LoVo (cell line): ENCODE measurements at regions not wholly inside any gene's neighbourhood (a gene's known extent, or its start where the extent isn't known, plus 50 kb on each side); places are given as distances from the start of the nearest gene placed in this dataset.

ENCODE experiments used
- DNase-seq: peaks from one replicate; pipeline ENCODE4 v3.0.0-alpha.2; 2016; ENCODE audit warnings: low spot score

DNA sequence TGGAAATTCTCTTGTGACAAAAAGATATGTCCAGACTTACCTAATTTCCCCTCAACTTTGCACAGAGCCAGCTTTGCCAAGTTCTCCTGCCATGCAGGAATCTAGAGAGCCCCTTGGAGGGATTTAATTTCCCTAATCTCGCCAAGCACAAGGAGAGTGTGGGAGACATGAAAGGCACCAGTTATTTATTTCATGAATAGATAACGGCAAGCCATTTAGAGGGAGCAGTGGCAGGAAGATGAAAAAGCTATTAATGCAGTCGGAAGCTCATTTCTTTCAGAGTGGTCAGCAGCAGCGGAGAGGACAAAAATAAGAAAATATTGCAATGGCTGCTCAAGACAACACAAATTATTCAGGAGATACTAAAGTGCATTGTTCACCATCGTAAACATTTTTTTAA is 150.9 kb upstream of the WSCD2 start:
- no peak for DNase-seq

DNA sequence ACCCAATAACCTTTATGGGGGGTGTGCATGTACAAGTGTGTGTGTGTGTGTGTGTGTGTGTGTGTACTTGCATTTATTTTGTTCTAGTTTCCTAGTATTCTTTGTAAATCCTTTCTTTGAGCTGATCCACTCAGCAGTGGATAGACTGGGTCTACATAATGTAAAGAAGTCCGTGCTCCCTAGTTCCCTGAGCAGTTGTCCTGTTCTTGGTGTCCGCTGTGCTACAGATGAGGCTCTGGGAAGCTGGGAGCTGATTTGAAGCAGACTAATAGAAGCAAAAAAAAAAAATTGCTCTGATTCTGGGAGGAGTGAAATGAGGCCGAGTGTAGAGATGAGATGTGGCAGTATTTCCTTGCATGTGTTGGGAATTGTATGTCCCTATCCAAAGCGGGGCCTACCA is 150.4 kb upstream of the WSCD2 start:
- no peak for DNase-seq

DNA sequence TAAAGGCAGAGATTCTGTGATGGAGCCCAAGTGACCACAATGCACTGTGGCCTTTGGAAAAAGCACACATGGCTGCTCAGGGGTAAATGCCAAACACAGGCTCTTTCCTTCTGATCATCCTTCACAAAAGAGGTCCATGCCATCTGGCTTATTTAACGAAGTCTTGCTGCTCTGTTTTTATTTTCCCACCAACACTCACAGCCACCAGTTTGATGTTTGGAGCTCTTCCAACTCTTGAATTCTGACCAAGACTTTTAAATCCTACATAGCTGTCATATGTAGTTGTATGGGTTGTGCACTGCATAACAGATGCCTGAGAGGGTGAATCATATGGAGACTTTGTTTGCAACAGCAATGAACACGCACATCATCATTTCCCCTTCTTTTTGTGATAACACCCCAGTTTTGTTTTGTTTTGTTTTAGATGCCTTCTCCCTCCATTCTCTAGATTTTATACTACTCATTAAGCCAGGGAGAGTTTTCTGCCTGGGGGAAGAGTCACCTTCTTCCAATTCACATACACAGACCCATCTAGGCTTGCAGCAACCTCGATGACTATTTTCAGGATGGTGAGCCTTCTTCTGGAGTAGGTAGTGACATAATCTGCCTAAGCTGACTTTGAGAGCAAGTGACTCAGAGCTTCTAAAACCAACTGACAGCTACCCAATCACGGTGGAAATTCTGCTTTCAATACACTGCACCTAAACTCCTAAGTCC is 145.2 kb upstream of the WSCD2 start:
- DNase-seq: no peak

DNA sequence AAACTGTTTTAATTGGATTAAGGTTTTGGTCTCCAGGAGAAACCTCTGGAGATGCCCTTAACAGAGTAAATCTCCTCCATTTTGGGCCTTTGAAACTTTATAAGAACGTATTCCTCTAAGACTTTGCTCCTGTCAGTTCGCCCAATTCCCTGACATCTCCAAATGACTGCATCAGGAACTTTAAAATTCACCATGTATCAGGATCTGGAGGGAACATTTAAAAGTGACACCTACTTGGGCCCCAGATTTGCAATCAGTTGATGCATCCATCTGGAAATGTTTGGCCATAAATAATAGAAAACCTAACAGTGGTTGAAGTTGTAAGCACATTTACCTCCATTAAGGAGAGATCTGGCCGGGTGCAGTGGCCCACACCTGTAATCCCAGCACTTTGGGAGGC is 144.1 kb upstream of the WSCD2 start:
- DNase-seq: no peak

DNA sequence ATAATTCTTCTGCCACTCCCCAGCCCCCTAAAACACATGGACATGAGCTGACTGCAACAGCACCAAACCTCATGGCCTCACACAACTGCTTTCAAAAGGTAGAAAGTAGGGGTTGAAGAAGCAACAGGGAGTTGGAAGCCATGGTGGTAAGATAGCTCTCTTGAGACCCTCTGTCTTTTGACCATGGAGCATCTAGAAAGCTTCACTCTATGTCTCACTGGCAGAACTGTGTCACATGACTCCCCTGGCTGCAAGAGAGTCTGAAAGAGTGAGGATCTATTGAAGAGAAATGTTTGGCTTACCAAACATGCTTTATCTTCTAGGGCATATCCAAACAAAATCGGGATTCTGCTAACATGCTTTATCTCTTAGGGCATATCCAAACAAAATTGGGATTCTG is 142.9 kb upstream of the WSCD2 start:
- no peak for DNase-seq

DNA sequence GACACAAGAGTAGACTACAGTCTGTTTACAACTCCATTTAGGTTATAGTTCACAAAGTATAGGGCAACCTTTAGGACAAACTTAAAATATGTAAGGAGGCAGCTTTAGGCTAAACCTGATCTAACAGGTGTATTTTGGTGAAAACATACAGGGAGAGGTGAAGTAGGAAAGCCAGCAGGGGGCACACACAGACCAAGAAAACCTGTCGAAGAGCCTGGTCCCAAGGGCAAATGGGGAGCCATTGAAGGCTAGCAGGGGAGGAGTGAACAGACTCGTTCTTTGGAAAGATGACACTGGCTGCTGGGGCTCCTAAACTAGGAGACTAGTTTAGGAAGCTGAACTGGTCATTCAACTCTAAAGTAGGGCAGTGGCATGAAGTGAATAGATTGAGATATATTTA is 138.8 kb upstream of the WSCD2 start:
- peak; percentile 24 for DNase-seq

DNA sequence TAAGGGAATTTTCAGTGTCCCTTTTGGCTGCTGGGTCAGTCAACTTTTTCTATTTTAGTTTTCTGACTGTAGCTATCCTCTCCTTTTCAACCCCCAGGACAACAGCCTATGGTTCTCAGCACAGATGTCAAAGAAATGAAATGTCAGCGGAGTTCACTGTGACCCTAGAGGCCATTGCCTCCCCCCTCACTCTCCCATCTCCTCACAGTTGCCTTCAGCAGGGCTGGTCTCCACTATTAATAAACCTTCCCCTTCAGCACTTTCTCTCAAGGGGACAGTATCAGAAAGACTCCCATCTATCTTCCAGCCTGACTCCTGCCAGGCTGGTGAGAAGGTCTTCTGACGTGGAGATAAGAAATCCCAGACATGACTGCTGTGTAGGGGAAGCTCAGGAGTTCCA is 137.1 kb upstream of the WSCD2 start:
- no peak for DNase-seq

DNA sequence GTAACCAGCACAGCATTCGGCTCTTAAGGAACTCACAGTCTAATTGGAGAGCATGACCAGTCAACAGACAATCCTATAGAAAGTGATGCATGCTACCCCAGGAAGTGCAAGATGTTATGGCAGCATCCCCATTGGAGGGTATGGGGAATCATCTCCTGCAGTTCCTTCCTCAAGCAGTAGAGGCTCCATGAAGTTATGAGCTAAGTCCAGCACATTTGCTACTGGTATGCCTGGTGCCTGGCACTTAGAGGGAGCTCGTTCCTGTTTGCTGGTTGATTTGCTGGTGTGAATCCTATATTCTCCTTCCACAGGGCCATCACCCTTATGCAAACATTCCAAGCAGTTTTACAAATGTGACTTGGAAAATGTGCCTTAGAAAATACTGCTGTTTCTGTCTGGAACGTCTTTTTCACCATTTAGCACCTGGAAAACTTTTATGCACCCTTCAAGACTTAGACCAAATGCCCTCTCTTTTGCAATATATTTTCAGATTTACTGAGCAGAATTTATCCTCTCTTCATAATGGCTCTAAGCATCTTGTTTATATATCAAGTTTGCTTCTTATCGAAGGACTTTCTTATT is 136.1 kb upstream of the WSCD2 start:
- DNase-seq: peak; percentile 42

DNA sequence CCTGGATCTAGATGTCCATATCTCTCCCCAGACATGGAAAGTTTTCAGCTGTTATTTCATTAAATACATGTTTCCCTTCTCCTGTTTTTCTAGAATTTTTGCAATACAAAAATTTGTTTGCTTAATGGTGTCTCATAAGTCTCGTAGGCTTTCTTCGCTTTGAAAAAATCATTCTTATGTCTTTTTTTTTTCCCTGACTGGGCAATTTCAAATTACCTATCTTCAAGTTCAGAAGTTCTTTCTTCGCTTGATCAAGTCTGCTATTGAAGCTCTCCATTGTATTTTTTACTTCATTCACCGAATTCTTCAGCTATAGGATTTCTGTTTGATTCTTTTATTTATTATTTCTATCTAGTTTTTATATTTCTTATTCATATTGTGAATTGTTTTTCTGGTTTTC is 130.2 kb upstream of the WSCD2 start:
- no peak for DNase-seq

DNA sequence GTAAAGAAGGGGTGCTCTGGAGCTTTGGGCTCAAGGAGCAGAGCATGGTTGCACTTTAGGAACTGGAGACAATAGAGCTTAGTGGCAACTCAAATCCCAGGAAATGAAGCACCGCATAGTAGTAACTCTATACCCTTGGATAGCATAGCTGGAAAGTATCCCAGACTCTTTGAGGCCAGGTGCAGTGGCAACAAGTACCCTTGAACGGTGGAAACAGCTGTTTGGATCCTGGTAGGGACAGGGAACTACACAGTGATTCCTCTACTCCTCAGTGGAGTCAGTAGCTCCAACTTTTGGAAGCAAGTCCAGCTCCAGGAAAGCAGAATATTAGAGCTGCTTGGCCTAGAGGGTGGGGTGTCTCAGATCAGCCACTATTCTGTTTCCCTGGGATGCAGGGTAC is 129.0 kb upstream of the WSCD2 start:
- no peak for DNase-seq

DNA sequence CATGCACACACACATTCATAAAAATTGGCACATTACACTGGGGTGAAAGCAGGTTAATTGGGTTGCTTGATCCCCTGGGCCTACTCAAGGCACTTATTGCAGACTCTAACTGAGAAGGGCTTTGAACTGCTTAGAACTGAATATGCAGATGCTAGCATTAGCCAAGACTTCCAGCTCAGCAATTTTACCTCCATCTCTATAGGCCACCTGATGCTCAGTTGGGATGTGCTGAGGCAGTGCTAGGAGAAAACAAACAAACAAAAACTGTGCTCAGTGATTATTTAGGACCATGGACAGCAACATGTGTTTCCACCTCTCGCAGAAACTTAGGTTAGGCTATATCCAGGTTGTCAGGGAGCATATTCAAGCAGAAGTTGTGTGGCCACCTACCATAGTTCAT is 124.8 kb upstream of the WSCD2 start:
- peak; percentile 32 for DNase-seq

DNA sequence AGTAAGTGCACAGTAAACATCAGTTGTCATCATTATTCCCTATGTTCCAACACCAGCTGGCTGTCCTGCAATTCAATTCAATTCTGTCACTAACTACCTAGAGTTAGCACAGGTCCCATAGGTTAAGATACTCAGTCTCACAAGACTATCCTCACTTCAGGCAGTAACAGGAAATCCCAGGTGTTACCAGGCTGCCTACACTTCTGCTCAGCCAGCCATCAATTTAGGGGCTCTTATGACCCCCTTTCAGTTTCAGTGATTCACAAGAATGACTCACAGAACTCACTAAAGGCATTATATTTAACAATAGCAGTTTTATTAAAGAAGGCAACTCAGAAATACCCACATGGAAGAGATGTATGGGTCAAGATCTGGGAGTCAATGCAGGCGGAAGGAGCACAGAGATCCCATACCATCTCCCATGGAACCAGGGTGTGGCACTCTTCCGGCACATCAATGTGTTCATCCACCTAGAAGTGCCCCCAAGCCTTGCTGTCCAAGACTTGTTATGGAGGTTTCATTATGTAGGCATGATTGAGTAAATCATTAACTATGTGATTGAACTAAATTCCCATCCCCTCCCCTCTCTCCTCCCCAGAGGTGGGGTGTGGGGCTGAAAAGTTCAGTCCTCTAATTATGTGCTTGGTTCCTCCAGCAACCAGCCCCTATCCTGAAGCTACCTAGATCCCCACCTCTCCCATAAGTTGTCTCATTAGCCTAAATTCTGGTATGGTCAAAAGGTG is 120.8 kb upstream of the WSCD2 start:
- DNase-seq: no peak

DNA sequence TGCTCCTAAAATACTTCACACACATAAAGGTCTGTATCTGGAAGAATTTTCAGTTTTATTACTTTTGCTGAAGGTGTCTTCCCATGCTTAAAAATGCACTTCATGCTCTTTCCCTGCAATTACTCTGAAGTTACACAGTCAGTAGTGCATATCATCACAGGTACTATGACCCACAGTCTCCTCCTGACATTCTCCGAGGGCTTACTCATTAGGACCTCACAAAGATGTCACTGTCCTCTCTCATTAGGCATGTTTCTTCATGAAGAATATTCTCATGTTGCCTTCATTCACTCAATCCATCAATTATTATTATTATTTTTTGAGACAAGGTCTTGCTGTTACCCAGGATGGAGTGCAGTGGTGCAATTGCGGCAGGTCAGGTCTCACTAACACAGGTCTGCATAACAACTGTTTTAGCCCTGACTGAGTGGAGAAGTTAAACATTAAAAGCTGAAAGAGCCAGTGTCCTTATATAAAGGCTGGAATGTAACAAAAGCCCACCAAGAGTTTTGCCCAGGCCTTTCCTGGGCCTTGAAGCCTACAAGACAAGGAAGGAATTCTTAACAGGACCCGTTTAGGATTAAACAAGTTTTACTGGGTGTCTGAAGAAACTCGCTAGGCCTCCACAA is 119.5 kb upstream of the WSCD2 start:
- DNase-seq: no peak

DNA sequence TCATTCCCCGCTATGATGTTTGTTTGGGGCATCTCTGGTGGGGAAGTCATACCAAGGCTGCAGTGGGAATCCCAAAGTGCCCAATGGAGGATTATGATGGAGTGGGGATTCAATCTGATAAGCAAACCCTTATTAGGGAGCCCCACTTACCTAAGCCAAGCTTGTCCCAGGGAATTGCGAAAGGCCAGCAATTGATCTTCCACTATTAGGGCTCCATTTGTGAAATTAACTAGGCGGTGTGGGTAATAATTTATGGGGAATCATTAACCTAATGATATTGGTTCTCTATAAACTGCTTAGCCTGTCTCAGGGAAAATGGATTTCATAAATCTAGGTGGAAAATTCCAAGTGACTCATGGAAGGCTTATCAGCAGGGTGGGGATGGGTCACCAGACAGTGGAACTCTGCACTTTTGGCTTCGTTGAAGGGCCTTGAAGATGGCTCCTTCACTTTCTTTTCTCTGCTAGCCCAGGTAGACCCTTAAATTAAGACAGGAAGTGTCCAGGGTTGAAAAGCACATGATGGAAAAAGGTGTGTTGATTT is 113.0 kb upstream of the WSCD2 start:
- DNase-seq: no peak

DNA sequence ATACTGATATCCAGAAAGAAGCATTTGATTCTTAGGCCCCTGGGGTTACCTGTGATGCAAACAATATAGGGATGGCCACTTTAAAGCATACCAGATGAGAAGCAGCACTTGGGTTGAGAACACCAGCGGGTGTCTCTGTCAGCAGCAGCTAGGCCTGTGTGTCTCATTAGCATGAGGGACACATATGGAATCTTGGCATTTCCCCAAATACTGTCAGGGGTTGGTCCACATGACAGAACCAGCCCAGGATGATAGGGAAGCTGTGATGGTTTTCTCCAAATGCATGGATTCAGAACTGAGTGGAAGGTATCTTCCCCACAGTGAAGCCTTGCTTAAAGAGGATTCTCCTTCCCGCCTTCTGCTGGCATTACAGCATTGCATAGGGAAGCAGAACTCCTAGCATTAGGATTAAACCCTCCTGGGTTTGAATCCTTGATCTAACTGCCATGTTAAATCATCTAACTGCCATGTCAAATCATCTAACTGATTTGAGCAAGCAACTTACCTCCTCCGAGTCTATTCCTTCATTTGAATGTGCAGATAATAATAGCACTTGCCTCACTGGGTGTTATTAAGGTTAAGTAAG is 111.5 kb upstream of the WSCD2 start:
- DNase-seq: no peak

DNA sequence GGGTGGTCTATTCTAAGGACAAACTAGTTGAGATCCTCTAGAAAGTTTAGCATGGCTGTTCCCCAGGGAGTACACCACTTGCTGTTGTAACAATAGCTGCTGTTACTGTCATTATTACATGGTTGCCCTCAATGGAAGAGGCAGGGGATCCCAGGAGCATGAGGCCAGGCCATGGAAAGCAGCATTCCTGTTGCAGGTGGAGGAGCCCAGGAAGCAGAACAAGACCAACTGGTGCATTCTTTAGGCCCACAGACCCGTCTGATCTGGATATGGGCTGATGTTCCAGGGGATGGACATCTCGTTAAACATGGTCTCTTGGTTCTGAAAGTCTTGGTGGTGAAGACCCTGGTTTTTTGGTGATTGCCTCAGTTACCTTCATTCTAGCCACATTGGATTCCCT is 109.2 kb upstream of the WSCD2 start:
- no peak for DNase-seq

DNA sequence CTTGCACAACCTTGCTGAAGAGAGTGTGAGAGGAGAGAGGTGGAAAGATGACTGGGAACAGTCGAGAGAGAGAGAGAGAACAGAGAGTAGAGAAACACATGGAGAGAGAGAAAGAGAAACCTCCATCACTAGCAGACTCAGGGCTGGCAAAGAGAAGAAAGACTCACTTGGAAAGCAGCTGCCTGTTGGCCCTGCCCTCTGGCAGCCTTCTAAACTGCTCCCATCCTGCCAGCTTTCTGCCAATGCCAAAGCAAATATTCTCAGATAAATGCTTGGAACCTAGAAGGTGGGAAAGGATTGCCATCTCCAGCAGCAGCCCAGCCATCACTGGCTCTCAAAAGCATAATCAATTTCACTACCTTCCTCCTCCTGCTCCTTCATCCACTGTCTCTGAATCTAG is 107.9 kb upstream of the WSCD2 start:
- no peak for DNase-seq

DNA sequence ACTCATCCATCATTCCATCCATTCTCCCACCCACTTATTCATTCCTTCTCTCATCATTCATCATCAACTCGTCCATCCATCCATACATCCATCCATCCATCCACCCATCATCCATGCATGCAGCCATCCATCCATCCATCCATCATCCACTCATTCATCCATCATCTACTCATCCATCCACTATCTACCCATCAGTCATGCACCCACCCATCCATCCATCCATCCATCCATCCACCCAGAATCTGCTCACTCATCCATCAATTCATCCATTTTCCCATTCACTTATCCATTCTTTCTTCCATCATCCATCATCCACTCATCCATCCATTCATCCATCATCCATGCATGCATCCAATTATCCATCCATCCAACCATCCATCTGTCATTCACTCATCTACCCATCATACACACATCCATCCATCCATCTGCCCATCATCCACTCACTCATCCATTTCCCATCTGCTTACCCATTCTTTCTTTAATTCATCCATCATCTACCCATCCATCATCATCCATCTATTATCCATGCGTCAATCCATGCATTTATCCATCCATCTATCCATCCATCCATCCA is 107.1 kb upstream of the WSCD2 start:
- no peak for DNase-seq

DNA sequence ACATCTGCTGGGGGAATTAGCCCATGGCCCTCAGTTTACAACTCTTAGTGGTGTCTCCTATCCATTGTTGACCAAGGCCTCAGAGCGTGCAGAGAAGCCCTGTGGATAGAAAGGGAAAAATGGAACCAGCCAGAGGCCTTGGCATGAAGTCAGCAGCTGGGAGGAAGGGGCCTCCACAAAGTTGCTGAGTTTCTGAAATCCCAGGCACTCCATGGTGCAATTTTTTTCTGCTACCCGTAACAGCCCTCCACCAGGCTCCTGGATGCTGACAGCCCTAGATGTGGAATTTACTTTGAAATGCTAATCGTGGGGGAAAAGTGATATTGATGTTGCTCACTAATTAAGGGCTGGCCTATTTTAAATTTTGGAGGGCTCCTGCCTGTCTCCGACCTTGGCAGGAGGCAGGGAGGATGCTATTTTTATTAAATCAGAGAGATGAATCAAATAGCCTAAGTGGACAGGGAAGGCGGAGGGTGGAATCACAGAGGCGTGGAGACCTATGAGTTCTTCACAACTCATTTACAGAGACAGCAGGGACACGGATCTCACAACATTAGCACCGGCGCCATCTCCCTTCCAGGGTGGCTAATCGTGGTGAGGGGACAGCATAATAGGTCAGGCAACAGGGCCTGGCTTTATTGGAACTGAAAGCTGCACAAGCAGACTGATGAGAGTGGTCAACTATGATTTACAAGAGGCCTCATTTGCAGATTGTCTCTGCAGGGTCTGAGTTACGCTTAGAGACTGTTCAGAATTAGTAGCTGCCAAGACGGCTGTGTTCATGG is 99.8 kb upstream of the WSCD2 start:
- DNase-seq: no peak

DNA sequence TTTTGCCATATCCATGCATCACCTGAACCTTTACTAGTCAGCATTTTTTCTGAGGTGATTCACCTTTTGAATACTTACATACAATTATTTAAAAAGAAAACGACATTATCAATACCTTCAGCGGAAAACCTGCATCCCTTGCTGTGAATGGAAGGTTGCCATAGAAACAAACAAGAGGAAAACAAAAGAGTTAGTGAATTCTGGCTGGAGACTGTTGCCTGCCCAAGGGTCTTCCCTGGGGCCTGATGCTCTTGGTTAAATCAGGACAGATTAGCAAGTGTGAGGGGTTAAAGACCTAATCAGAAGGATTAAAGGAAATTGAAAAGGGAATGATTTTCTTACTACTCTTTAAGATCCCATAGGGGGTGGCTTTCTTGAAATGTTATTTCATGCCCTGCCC is 96.0 kb upstream of the WSCD2 start:
- no peak for DNase-seq

DNA sequence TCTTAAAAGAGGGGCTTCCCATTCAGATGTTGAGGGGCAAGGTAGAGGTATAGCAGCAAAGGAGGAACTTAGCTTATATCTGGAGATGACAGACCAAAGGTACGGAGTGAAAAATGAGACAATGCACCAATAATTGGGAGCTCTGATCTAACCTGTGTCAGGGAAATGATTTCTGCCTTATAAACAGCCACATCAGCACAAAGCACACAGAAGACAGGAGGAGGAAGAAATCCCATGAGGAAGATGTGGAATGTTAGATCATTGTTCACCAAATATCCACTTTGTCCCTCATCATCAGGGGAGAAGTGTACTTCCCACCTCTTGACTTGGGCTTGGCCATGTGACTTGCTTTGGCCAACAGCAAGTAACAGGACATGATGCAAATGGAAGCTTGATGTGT is 93.7 kb upstream of the WSCD2 start:
- no peak for DNase-seq
